Endothelial cell of umbilical vein (primary cell): ENCODE measurements at regions not wholly inside any gene's neighbourhood (a gene's known extent, or its start where the extent isn't known, plus 50 kb on each side); places are given as distances from the start of the nearest gene placed in this dataset.

Experiments
- BruUV-seq: library from RNA; stranded (reverse); fragments of 400-500 nt; replicated peaks from 2 replicates; lab custom pipeline; 2021; lab: Mats Ljungman, UMichigan
- CTCF ChIA-PET: fragments of 300-600, 350-600 bp; sonication (Branson Sonifier 250); formaldehyde crosslinking; loops from one replicate; lab custom pipeline; 2021; ENCODE audit warnings: antibody characterized with exemption, inconsistent platforms; lab: Charles Lee
- POLR2A ChIA-PET: fragments of 300-600, 350-600 bp; sonication (Branson Sonifier 250); formaldehyde crosslinking; loops from one replicate; lab custom pipeline; 2021; ENCODE audit warnings: antibody characterized with exemption, inconsistent platforms; lab: Charles Lee
- DNase-seq: peaks from one replicate; pipeline ENCODE4 v3.0.0-alpha.2; 2011; ENCODE audit warnings: low read depth, low spot score
- FAIRE-seq: peaks from 2 replicates; lab custom pipeline; 2011; peaks lifted over from hg19 to GRCh38; lab: Jason Lieb, UNC
- H2AFZ ChIP-seq: 2 replicates; pipeline ENCODE4 v1.6.0; 2012; ENCODE audit warnings: low read depth, low read length, control low read depth, inconsistent platforms
- H3K27ac ChIP-seq: 2 replicates; pipeline ENCODE4 v1.5.1; 2011; ENCODE audit warnings: low read depth, mild to moderate bottlenecking, control low read depth, low read length, moderate library complexity; ENCODE audit not compliant: insufficient read depth
- H3K27me3 ChIP-seq, 2 experiments: 2 replicates each; pipeline versions ENCODE4 v1.6.0 to v1.6.1; 2011; ENCODE audit warnings: low read length in 2 of 2, mixed read lengths in 1 of 2; ENCODE audit not compliant: control insufficient read depth in 2 of 2, insufficient read depth in 2 of 2
- H3K36me3 ChIP-seq, 2 experiments: 2 replicates in 1 of 2; 3 replicates in 1 of 2; pipeline ENCODE4 v1.5.1; 2011; ENCODE audit warnings: low read length in 2 of 2, mild to moderate bottlenecking in 1 of 2, moderate library complexity in 1 of 2; ENCODE audit not compliant: control insufficient read depth in 2 of 2, insufficient read depth in 2 of 2; ENCODE audit errors: extremely low read depth in 1 of 2
- H3K4me1 ChIP-seq: 3 replicates; pipeline ENCODE4 v1.5.1; 2011; ENCODE audit warnings: mild to moderate bottlenecking, low read length; ENCODE audit not compliant: control insufficient read depth, insufficient read depth; ENCODE audit errors: extremely low read depth
- H3K4me2 ChIP-seq: 2 replicates; pipeline ENCODE4 v1.6.1; 2011; ENCODE audit warnings: low read length, control low read depth, mixed read lengths; ENCODE audit not compliant: insufficient read depth
- H3K4me3 ChIP-seq, 3 experiments: fragments of 200-600 bp in 1 of 3; sonication (generic), shearing (Covaris generic) in 1 of 3; replicated peaks in 1 of 3; 2 replicates each; pipeline ENCODE4 v1.5.1; 2011 to 2016; ENCODE audit warnings: control low read depth in 3 of 3, low read length in 3 of 3, mild to moderate bottlenecking in 2 of 3, inconsistent platforms in 1 of 3, low read depth in 1 of 3, moderate library complexity in 1 of 3; ENCODE audit not compliant: insufficient read depth in 1 of 3
- H3K79me2 ChIP-seq: 2 replicates; pipeline ENCODE4 v1.6.0; 2012; ENCODE audit warnings: low read length, inconsistent platforms; ENCODE audit not compliant: control insufficient read depth, insufficient read depth
- H3K9ac ChIP-seq: replicated peaks from 2 replicates; pipeline ENCODE3; 2011; ENCODE audit warnings: low read length, control low read depth; ENCODE audit not compliant: insufficient read depth; ENCODE audit errors: extremely low read depth
- H3K9me1 ChIP-seq: replicated peaks from 3 replicates; pipeline ENCODE4 v1.6.0; 2011; ENCODE audit warnings: mild to moderate bottlenecking, low read length; ENCODE audit not compliant: control insufficient read depth, insufficient read depth; ENCODE audit errors: extremely low read depth
- H3K9me3 ChIP-seq: replicated peaks from 2 replicates; pipeline ENCODE4 v1.5.1; 2012; ENCODE audit warnings: low read length, inconsistent platforms; ENCODE audit not compliant: control insufficient read depth, insufficient read depth
- H4K20me1 ChIP-seq: replicated peaks from 2 replicates; pipeline ENCODE3; 2011; ENCODE audit warnings: mild to moderate bottlenecking, low read length; ENCODE audit not compliant: control insufficient read depth, insufficient read depth; ENCODE audit errors: extremely low read depth
- EZH2 ChIP-seq: IDR thresholded peaks from 2 replicates; pipeline ENCODE4 v1.6.1; 2012; ENCODE audit warnings: borderline replicate concordance, low read depth, mild to moderate bottlenecking, moderate library complexity, low read length, inconsistent platforms; ENCODE audit not compliant: severe bottlenecking
- FOS ChIP-seq: IDR thresholded peaks from 2 replicates; pipeline ENCODE4 v1.6.1; 2011; ENCODE audit warnings: mild to moderate bottlenecking, low read length, moderate library complexity, borderline replicate concordance; ENCODE audit not compliant: insufficient read depth
- GATA2 ChIP-seq: IDR thresholded peaks from 2 replicates; pipeline ENCODE4 v1.7.0; 2011; ENCODE audit warnings: low read depth, mild to moderate bottlenecking, moderate library complexity, mixed read lengths, low read length; ENCODE audit not compliant: insufficient read length, insufficient read depth
- JUN ChIP-seq: IDR thresholded peaks from 2 replicates; pipeline ENCODE4 v1.6.1; 2011; ENCODE audit warnings: borderline replicate concordance, low read depth; ENCODE audit not compliant: insufficient read length, insufficient read depth
- MYC ChIP-seq: IDR thresholded peaks from one replicate; pipeline ENCODE4 v1.6.1; 2011; ENCODE audit warnings: mild to moderate bottlenecking, low read depth, low read length
- POLR2A ChIP-seq: IDR thresholded peaks from 2 replicates; pipeline ENCODE4 v1.6.1; 2012; ENCODE audit warnings: low read depth, mild to moderate bottlenecking, control low read depth, low read length
- POLR2AphosphoS5 ChIP-seq: IDR thresholded peaks from 2 replicates; pipeline ENCODE4 v1.6.1; 2012; ENCODE audit warnings: low read depth, mild to moderate bottlenecking, control low read depth, low read length, moderate library complexity; ENCODE audit not compliant: insufficient read depth
- dilution Hi-C: fragments of 300-500 bp; cut with MboI; formaldehyde crosslinking; loops from one replicate; pipeline ENCODE4 v1.15.0; 2019; ENCODE audit warnings: low sequenced_read_pairs; ENCODE audit not compliant: extremely low pct_ligation_motif_present
- intact Hi-C: fragments of 100-400 bp; cut with micrococcal nuclease; formaldehyde crosslinking; loops from one replicate; pipeline ENCODE4 v1.10.0; 2022
- TF ChIP-seq, protein P1 (sequence below), 2 donors: IDR thresholded peaks; 1 replicate in 1 of 2; 2 replicates in 1 of 2; pipeline ENCODE4 v1.5.1; 2011; ENCODE audit warnings: low read length in 2 of 2, mild to moderate bottlenecking in 2 of 2, moderate library complexity in 2 of 2, control low read depth in 1 of 2, inconsistent platforms in 1 of 2, low read depth in 1 of 2; ENCODE audit not compliant: insufficient read depth in 1 of 2; ENCODE audit errors: extremely low read depth in 1 of 2
- TF ChIP-seq, protein P2 (sequence below): IDR thresholded peaks from 2 replicates; pipeline ENCODE4 v1.6.1; 2011; ENCODE audit not compliant: insufficient read depth, insufficient read length

DNA sequence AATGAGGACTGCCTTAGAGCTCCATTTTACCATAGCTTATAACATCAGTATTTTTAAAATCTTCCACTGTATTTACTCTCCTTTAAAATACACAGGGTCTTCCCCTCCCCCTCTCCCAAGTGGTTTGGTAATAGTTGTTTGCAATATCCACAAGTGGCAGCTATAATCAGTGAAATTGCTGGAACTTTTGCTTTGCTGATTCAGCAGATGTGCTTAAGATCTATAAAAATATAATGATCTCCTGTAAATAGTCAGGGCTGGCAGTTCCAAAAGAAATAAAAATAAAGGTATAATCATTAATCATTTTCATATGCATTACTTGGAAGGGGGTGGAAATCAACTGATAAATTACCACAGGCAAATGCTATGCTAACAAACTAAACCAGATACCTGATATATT, 345.2 kb downstream of the KLHL13 start:
- TF ChIP-seq FOS (no peak), POLR2A (no peak), JUN (no peak), GATA2 (no peak), POLR2AphosphoS5 (no peak), EZH2 (no peak), MYC (no peak)
- TF ChIP-seq, protein P1, sequence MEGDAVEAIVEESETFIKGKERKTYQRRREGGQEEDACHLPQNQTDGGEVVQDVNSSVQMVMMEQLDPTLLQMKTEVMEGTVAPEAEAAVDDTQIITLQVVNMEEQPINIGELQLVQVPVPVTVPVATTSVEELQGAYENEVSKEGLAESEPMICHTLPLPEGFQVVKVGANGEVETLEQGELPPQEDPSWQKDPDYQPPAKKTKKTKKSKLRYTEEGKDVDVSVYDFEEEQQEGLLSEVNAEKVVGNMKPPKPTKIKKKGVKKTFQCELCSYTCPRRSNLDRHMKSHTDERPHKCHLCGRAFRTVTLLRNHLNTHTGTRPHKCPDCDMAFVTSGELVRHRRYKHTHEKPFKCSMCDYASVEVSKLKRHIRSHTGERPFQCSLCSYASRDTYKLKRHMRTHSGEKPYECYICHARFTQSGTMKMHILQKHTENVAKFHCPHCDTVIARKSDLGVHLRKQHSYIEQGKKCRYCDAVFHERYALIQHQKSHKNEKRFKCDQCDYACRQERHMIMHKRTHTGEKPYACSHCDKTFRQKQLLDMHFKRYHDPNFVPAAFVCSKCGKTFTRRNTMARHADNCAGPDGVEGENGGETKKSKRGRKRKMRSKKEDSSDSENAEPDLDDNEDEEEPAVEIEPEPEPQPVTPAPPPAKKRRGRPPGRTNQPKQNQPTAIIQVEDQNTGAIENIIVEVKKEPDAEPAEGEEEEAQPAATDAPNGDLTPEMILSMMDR (IDR thresholded peaks at IDR 0.05; ENCODE audit: extremely low read depth in 1 of 2, insufficient read depth in 1 of 2, low read depth in 1 of 2, low read length in 2 of 2) = no peak
- TF ChIP-seq, protein P2, sequence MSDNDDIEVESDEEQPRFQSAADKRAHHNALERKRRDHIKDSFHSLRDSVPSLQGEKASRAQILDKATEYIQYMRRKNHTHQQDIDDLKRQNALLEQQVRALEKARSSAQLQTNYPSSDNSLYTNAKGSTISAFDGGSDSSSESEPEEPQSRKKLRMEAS = no peak
- H3K27me3 ChIP-seq = no peaks in the 10 kb centered on the region
- no peak for FAIRE-seq

More for the DNA sequence above, 345.2 kb downstream of the KLHL13 start:
- no peak overlapping the region for H3K27ac ChIP-seq
- DNase-seq = no peak
- H3K36me3 ChIP-seq = no peaks in the 10 kb centered on the region
- H3K9me1 ChIP-seq = no peaks in the 10 kb centered on the region
- no peak overlapping the region for H3K4me3 ChIP-seq
- no peaks in the 10 kb centered on the region for H3K79me2 ChIP-seq
- H3K4me2 ChIP-seq = no peak overlapping the region
- no peaks in the 10 kb centered on the region for H3K4me1 ChIP-seq
- ChIA-PET CTCF (no interaction called here), POLR2A (no interaction called here)
- H3K9ac ChIP-seq = no peak overlapping the region
- H4K20me1 ChIP-seq = no peaks in the 10 kb centered on the region
- no peak overlapping the region for H2AFZ ChIP-seq
- H3K9me3 ChIP-seq = no peaks in the 10 kb centered on the region
- intact Hi-C loops = no loop called here
- BruUV-seq = no TSS peak
- dilution Hi-C loops = no loop called here
